22Rv1 (cell line): ENCODE measurements at regions not wholly inside any gene's neighbourhood (a gene's known extent, or its start where the extent isn't known, plus 50 kb on each side); places are given as distances from the start of the nearest gene placed in this dataset.

Experiments used
- H3K27ac ChIP-seq: fragments of 450-650 bp; 2 replicates; pipeline ENCODE4 v1.5.1; 2017
- ZFX ChIP-seq: fragments of 450-650 bp; IDR thresholded peaks from 2 replicates; pipeline ENCODE4 v1.6.1; 2017; ENCODE audit warnings: antibody characterized with exemption, borderline replicate concordance
- TF ChIP-seq, protein P1 (sequence below): fragments of 450-650 bp; IDR thresholded peaks from 2 replicates; pipeline ENCODE4 v1.5.1; 2017; ENCODE audit warnings: mild to moderate bottlenecking

DNA sequence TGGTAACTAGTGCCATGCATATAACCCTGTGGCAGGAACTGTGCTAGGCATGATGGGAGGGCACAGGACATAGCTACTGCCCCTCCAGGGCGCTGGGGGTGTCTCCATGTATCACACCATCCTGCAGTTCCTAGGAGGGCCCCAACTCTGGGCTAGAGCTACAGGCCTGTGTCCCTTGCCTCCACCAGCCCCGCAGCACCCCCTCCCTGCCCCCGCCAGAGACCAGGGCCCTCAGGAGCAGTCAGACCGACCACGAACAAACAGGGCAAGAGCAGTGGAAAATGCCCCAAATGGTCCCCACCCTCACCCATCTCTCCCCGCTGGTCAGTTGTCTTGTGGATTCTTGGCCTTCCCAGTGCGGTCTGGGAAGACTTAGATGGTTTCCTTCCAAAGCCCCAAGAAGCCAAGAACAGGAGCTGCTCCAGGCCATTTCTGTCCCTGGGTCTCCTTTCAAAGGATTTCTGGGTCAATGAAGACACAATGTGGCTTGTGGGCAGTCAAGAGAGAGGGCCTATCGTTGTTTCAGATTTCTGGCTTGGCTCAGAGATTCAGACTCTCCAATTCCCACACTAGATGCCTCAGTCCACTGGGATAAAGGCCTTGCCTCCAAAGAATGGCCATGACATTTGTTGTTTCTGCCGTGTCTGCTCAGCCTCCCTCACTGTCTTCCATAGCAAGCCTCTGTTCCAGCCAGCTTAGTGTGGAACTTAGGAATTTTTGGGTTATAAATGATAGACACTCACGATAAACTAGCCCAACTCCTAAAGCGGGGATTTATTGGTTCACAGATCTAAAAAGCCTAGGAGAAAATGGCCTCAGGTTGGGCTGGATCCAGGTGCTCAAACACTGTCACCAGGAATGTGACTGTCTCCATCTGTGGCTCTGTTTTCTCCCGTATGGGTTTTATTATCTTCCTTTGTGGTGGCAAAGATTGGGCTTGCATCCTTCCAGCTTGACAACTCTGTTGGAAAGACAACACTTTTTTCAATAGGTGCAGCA lies 80.6 kb downstream of the LSM3 start:
- no peak for TF ChIP-seq ZFX
- TF ChIP-seq, protein P1, sequence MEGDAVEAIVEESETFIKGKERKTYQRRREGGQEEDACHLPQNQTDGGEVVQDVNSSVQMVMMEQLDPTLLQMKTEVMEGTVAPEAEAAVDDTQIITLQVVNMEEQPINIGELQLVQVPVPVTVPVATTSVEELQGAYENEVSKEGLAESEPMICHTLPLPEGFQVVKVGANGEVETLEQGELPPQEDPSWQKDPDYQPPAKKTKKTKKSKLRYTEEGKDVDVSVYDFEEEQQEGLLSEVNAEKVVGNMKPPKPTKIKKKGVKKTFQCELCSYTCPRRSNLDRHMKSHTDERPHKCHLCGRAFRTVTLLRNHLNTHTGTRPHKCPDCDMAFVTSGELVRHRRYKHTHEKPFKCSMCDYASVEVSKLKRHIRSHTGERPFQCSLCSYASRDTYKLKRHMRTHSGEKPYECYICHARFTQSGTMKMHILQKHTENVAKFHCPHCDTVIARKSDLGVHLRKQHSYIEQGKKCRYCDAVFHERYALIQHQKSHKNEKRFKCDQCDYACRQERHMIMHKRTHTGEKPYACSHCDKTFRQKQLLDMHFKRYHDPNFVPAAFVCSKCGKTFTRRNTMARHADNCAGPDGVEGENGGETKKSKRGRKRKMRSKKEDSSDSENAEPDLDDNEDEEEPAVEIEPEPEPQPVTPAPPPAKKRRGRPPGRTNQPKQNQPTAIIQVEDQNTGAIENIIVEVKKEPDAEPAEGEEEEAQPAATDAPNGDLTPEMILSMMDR = no peak
- H3K27ac ChIP-seq = no peak overlapping the region

DNA sequence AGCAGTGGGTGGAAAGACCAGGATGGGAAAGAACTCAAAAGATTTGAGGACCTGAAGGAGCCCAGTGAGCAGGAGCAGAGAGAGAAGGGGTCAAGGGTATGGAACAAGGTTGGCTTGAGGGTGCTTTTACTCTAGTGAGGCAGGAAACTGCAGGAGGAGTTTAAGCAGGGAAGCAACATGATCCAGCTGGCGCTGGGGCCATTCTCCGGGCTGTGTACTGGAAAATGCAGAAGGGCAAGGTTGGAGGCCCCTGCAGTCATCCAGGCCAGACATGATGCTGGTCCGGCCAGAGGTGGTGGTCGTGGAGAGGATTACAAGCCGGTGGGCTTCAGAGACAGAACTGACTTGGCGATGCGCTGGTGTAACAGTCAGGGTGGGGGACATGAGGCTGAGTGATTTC lies 81.8 kb downstream of the LSM3 start:
- H3K27ac ChIP-seq = no peak overlapping the region
- TF ChIP-seq, protein P1 = no peak
- no peak for TF ChIP-seq ZFX

- no peak for TF ChIP-seq ZFX
- TF ChIP-seq, protein P1 = peak; percentile 93
- H3K27ac ChIP-seq = no peak overlapping the region
Observed at GRCh38 chr3:14261229-14261628, 82.6 kb downstream of the LSM3 start.

DNA sequence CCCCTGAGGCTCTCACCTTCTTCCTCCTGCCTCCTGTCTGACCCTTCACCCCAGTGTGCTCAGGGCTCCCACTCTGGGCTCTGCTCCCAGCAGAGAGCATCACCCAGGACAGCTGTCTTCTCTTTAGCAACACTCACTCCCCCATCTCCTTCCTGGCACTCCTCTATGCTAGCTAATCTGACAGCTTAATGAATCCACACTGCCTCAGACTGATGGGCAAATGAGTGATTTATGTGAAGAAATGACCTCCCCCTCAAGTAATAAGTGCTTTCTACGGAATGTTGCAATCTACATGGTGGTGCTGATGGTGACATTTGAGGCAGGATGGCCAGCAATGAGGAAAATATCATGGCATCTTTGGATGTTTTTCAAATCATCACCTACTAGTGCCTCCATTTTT lies 83.6 kb downstream of the LSM3 start:
- TF ChIP-seq ZFX = no peak
- TF ChIP-seq, protein P1 = no peak
- no peak overlapping the region for H3K27ac ChIP-seq

- no peak overlapping the region for H3K27ac ChIP-seq
- TF ChIP-seq ZFX = no peak
- TF ChIP-seq, protein P1 = no peak
Observed at GRCh38 chr3:14262867-14263266, 84.2 kb downstream of the LSM3 start.

DNA sequence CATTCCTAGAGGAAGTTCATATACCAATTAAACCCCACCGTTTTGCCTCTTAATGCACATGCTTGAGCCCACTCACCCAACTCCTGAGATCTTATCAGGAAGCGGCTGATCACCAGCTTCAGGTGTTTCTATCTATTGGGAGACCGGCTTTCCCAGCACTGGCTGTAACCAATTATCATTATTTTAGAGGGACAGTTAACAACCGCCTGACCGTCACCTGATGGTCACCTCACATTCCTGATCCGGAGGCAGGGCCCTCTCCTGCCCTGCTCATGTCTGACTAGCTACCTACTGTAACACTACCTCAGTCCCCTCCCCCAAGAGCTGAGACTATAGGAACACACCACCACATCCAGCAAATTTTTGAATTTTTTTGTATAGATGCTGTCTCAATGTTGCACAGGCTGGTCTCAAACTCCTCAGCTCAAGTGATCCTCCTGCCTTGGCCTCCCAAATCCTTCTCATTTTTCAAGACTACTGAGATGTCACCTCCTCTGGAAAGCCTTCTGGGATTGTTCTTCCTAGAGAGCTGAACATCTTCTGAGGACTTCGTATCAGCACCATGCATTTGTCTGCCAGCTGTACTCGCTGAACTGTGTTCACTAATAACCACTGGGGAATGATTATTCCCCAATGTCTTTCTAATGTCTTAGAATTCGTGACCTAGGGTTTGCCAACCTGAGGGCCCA lies 84.8 kb downstream of the LSM3 start:
- H3K27ac ChIP-seq = no peak overlapping the region
- TF ChIP-seq, protein P1 = no peak
- TF ChIP-seq ZFX = no peak
